Heart left ventricle (tissue), 16 donors: ENCODE measurements at regions not wholly inside any gene's neighbourhood (a gene's known extent, or its start where the extent isn't known, plus 50 kb on each side); places are given as distances from the start of the nearest gene placed in this dataset.
A peak's percentile ranks its signal among the peaks of the same experiment; 100 is the strongest.
"Not testable (repeated sequence)": the region's sequence is repeated elsewhere in the genome, so short reads cannot be mapped to it uniquely, and the experiment has no call there.

ENCODE experiments used
- ATAC-seq, 4 donors: fragments of 200-7000 bp; cut with Tn5 transposase; one replicate each; pipeline ENCODE4 v1.9.1; 2020 to 2022; ENCODE audit warnings: moderate library complexity in 4 of 4, mild to moderate bottlenecking in 3 of 4, moderate number of reproducible peaks in 1 of 4
- DNase-seq, 5 donors: peaks; one replicate each; pipeline ENCODE4 v3.0.0-alpha.2; 2020
- H3K27ac ChIP-seq, 12 donors: fragments of 200-600 bp; sonication (generic) in 4 of 12; one replicate each; pipeline versions ENCODE4 v1.5.0 to v1.8.0; 2016 to 2022; ENCODE audit warnings: mild to moderate bottlenecking in 2 of 12
- H3K27me3 ChIP-seq, 9 donors: fragments of 200-600 bp; sonication (generic) in 2 of 9; one replicate each; pipeline versions ENCODE4 v1.5.1 to v1.8.0; 2016 to 2022; ENCODE audit warnings: mild to moderate bottlenecking in 3 of 9
- H3K36me3 ChIP-seq, 9 donors: fragments of 200-600 bp; sonication (generic) in 2 of 9; one replicate each; pipeline versions ENCODE4 v1.5.0 to v1.8.0; 2018 to 2022; ENCODE audit warnings: mild to moderate bottlenecking in 2 of 9
- H3K4me1 ChIP-seq, 12 donors: fragments of 200-600 bp; sonication (generic) in 4 of 12; one replicate each; pipeline versions ENCODE4 v1.5.0 to v1.8.0; 2016 to 2022; ENCODE audit warnings: mild to moderate bottlenecking in 3 of 12
- H3K4me3 ChIP-seq, 12 donors: fragments of 200-600 bp; sonication (generic) in 4 of 12; one replicate each; pipeline versions ENCODE4 v1.5.0 to v1.8.0; 2017 to 2022; ENCODE audit warnings: mild to moderate bottlenecking in 9 of 12, moderate library complexity in 4 of 12
- H3K9me3 ChIP-seq, 12 donors: fragments of 200-600 bp; sonication (generic) in 4 of 12; one replicate each; pipeline versions ENCODE4 v1.5.0 to v1.8.0; 2016 to 2022; ENCODE audit warnings: mild to moderate bottlenecking in 1 of 12
- POLR2A ChIP-seq, 2 donors: fragments of 450-650 bp; IDR thresholded peaks; one replicate each; pipeline ENCODE4 v1.6.1; 2017; ENCODE audit warnings: antibody characterized with exemption in 2 of 2, mild to moderate bottlenecking in 2 of 2, moderate library complexity in 2 of 2
- WGBS, 4 donors: extraction: QIAGEN DNeasy Blood & Tissue Kit in 2 of 4; methylation state at CpG; one replicate each; pipeline versions ENCODE4 v1.1.5 to v1.1.7; 2013 to 2018; 5-methylcytosine and 5-hydroxymethylcytosine counted together
- intact Hi-C, 10 donors: fragments of 100-400 bp; cut with DNase I; formaldehyde crosslinking; loops; one replicate each; pipeline versions ENCODE4 v1.11.1 to v1.14.2; 2022
- TF ChIP-seq, protein P1 (sequence below), 12 donors: fragments of 200-600 bp; sonication (generic) in 4 of 12; IDR thresholded peaks; one replicate each; pipeline versions ENCODE4 v1.5.0 to v1.8.0; 2018 to 2022; ENCODE audit warnings: antibody characterized with exemption in 12 of 12, mild to moderate bottlenecking in 5 of 12
- donor health status: ischemic (EF 13 %, LVEDD 7.1; RV severe dilation, severe dysfunction).
- donor health status: healthy with polysubstance abuse.
- donor health status: DM: no; HTN: yes; CAD: no.
- donor health status: DM: no; HTN: no; CAD: no.
- donor health status: ischemic (EF 25% LVEDD 6.9; RV normal size, moderate dysfunction).
- donor health status: ischemic (EF 25% LVEDD 5.7; RV mildly dilated, moderate dysfunction).
- donor health status: healthy.
- donor health status: DM: yes; HTN: yes; CAD: no.
- donor health status: ischemic (EF 35%, LVEDD 5.7; RV mildly dilated, moderate dysfunction).
- donor health status: nonischemic (EF 11% LVEDD 7.7; RV severe dilation, severe dysfunction).
- donor health status: DM: yes; HTN: yes; CAD: no.
- donor health status: PGD.
- donor health status: ischemic (EF 29% LVEDD 5.4; RV normal size, mild dysfunction).
- donor health status: nonischemic (EF 23%, LVEDD 6.1; RV moderate dilation, normal function).

DNA sequence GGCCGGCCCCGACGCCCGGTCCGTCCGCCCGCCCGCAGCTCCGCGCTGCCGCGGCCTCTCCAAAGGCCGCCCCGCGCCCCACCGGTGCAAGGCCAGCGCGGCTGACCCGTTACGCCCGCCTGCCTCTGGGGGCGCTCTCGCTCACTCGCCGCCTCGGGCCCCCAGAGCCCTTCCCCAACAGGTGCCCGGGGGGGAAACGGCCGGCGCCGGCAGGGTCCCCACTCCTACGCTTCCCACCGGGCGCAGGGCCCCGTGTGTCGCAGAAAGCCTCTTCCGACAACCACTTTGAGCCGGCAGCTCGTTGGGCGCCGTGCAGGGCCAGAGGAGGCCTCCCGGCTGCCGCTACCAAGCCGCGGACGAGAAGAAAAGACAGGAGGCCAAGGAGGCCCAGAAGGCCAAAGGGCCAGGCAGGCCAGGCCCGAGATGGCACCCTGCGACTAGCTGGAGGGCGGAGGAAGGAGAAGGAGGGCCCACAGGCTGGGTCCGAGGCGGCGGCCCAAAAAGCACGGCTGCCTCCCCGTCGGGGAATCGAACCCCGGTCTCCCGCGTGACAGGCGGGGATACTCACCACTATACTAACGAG, 64.9 kb upstream of the FCGR2A start:
- TF ChIP-seq POLR2A (IDR thresholded peaks at IDR 0.05), result no peak
- TF ChIP-seq, protein P1, sequence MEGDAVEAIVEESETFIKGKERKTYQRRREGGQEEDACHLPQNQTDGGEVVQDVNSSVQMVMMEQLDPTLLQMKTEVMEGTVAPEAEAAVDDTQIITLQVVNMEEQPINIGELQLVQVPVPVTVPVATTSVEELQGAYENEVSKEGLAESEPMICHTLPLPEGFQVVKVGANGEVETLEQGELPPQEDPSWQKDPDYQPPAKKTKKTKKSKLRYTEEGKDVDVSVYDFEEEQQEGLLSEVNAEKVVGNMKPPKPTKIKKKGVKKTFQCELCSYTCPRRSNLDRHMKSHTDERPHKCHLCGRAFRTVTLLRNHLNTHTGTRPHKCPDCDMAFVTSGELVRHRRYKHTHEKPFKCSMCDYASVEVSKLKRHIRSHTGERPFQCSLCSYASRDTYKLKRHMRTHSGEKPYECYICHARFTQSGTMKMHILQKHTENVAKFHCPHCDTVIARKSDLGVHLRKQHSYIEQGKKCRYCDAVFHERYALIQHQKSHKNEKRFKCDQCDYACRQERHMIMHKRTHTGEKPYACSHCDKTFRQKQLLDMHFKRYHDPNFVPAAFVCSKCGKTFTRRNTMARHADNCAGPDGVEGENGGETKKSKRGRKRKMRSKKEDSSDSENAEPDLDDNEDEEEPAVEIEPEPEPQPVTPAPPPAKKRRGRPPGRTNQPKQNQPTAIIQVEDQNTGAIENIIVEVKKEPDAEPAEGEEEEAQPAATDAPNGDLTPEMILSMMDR (IDR thresholded peaks at IDR 0.05), result peak; percentile 43 to 70 (median 53)
- DNase-seq, result peak; percentile 39 to 83 (median 48)
- intact Hi-C loops, result no loop called here
- H3K4me3 ChIP-seq, result peak overlapping the region; percentile 42 to 91 (median 72)
- H3K27me3 ChIP-seq, result peaks cover 10 to 49% (median 18%) of the 10 kb centered on the region in 9 donors
- peaks cover 0 to 3% (median 0%) of the 10 kb centered on the region in 12 donors for H3K9me3 ChIP-seq
- H3K4me1 ChIP-seq, result peaks cover 0 to 12% (median 0%) of the 10 kb centered on the region in 12 donors
- H3K36me3 ChIP-seq, result no peaks in the 10 kb centered on the region
- peak overlapping the region in 8 of 12 donors; percentile 34 to 66 (median 44) for H3K27ac ChIP-seq
- WGBS, 4 donors, result 1 to 2% (median 1%) methylated on average over 27 to 52 of the region's 61 CpGs
- peak in 3 of 4 donors; percentile 30 to 47 (median 35) for ATAC-seq

DNA sequence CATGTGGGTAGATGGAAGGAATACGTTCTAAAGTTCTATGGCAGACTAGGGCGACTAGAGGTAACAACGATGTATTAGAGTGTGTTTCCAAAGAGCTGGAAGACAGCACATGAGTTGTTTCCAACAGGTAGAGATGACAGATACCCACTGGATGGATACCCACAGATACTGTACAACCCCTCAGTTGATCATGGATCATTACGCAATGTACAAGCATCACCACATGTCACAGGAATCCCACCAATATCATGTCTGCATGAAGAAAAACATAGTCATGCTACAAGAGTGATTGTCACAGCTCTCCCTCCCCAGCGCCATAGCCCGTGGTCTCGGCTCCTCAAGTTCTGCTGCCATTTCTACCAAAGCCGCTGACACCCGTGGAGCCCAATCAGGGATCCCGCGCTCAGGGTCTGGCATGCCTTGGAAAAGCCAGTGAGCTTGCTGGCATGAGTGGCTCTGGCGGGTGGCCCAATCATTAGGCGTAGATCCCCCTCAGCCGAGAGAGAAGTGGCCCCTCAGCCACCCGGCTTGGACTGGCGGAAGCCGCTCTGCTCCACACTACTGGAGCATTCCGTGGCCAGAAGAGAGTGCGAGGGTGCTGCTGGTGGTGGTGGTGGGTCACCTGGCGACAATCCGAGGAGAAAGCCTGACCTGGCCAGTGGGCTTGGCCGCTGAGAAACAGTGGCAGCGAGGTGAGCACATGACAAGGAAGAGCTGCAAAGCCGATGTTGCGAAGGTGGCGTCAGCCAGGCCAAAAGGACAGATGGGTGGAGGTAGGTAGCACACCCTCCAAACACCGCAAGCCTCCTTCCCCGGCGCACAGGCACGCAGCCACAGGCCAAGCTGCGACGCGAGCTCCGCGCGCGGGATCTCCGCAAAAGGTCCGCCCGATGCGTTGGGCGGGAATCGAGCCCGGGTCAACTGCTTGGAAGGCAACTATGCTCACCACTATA, 65.7 kb upstream of the FCGR2A start:
- Histone ChIP-seq H3K27ac (no peak overlapping the region), H3K4me1 (peaks cover 0 to 12% (median 0%) of the 10 kb centered on the region in 12 donors), H3K27me3 (peaks cover 6 to 45% (median 15%) of the 10 kb centered on the region in 9 donors), H3K36me3 (no peaks in the 10 kb centered on the region), H3K4me3 (peak overlapping the region in 11 of 12 donors; percentile 26 to 91 (median 67)), H3K9me3 (no peaks in the 10 kb centered on the region)
- TF ChIP-seq, protein P1 (IDR thresholded peaks at IDR 0.05), result no peak
- no peak for ATAC-seq
- intact Hi-C loops, result no loop called here
- DNase-seq, result peak in 1 of 5 donors; percentile 49
- WGBS, 4 donors, result 18 to 30% (median 25%) methylated on average over 29 to 44 of the region's 44 CpGs

DNA sequence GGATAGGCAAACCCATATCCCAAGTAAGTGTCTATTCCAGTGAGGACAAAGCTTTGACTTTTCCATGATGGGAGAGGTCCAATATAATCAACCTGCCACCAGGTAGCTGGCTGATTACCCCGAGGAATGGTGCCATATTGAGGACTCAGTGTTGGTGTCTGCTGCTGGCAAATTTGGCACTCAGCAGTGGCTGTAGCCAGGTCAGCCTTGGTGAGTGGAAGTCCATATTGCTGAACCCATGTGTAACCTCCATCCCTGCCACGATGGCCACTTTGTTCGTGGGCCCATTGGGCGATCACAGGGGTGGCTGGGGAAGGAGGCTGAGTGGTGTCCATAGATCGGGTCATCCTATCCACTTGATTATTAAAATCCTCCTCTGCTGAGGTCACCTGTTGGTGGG, 65.5 kb upstream of the CFAP126 start:
- ATAC-seq, H3K4me1 ChIP-seq, DNase-seq, intact Hi-C loops, H3K36me3 ChIP-seq, H3K9me3 ChIP-seq, H3K4me3 ChIP-seq, H3K27ac ChIP-seq: not testable (repeated sequence)
- peaks cover 0 to 46% (median 18%) of the 10 kb centered on the region in 9 donors for H3K27me3 ChIP-seq
- 78 to 89% (median 88%) methylated on average over 5 of the region's 5 CpGs for WGBS, 4 donors

DNA sequence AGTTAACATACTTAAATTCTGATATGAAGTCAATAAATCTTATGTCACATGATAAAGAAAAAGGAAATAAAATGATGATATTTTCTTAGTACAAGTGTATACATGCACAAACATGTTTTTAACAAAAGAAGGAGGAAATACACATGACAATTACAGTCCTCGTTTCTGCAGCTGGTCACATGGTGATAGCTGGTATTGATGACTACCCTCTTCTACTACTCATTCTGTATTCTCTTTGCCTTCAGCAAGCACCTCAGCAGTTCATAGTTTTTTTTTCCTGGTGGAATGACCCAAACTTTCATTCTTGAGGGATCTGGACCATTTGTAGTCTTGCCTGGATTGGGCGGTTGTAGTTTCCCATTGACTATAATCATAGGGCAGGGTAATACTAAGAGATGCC, 64.4 kb upstream of the CFAP126 start:
- no peak overlapping the region for H3K4me3 ChIP-seq
- peaks cover 0 to 3% (median 0%) of the 10 kb centered on the region in 12 donors for H3K4me1 ChIP-seq
- no peak for ATAC-seq
- WGBS, 4 donors, result 82 to 89% (median 84%) methylated on average over 2 of the region's 2 CpGs
- TF ChIP-seq, protein P1 (IDR thresholded peaks at IDR 0.05), result no peak
- no peak for TF ChIP-seq POLR2A (IDR thresholded peaks at IDR 0.05)
- H3K36me3 ChIP-seq, result no peaks in the 10 kb centered on the region
- no peak overlapping the region for H3K27ac ChIP-seq
- no peak for DNase-seq
- intact Hi-C loops, result no loop called here
- H3K9me3 ChIP-seq, result no peaks in the 10 kb centered on the region
- H3K27me3 ChIP-seq, result peaks cover 0 to 47% (median 16%) of the 10 kb centered on the region in 9 donors
